Sigmoid colon (tissue), 4 donors: ENCODE measurements at regions not wholly inside any gene's neighbourhood (a gene's known extent, or its start where the extent isn't known, plus 50 kb on each side); places are given as distances from the start of the nearest gene placed in this dataset.

Experiments
- CTCF ChIP-seq, 4 experiments: fragments of 450-650 bp in 3 of 4; fragments of 200-600 bp in 1 of 4; IDR thresholded peaks; one replicate each; pipeline ENCODE4 v1.5.1; 2016 to 2019; ENCODE audit warnings: antibody characterized with exemption in 4 of 4, mild to moderate bottlenecking in 3 of 4, moderate library complexity in 2 of 4
- POLR2AphosphoS5 ChIP-seq, 4 donors: sonication (generic); formaldehyde crosslinking; IDR thresholded peaks; one replicate each; pipeline ENCODE4 v1.6.1; 2017; ENCODE audit warnings: antibody characterized with exemption in 4 of 4

- TF ChIP-seq CTCF (IDR thresholded peaks at IDR 0.05), result no peak
- no peak for TF ChIP-seq POLR2AphosphoS5 (IDR thresholded peaks at IDR 0.05)
These were observed 95.7 kb upstream of the C3orf80 start for GRCh38 chr3:160129459-160130061.
